Smooth muscle cell (in vitro differentiated cells): ENCODE measurements at regions not wholly inside any gene's neighbourhood (a gene's known extent, or its start where the extent isn't known, plus 50 kb on each side); places are given as distances from the start of the nearest gene placed in this dataset.

ENCODE experiments used
- DNase-seq: peaks from one replicate; lab custom pipeline; 2025; ENCODE audit not compliant: unreplicated experiment; lab: John Stamatoyannopoulos, UW
- H2AFZ ChIP-seq: fragments of 200-600 bp; sonication (generic); 2 replicates; pipeline ENCODE4 v1.6.0; 2016; ENCODE audit warnings: antibody characterized with exemption, low read depth, mild to moderate bottlenecking
- H3F3A ChIP-seq: fragments of 200-600 bp; sonication (generic); 2 replicates; pipeline ENCODE4 v1.6.0; 2017; ENCODE audit warnings: antibody characterized with exemption, low read depth
- H3K27ac ChIP-seq: fragments of 200-600 bp; sonication (generic); 2 replicates; pipeline ENCODE4 v1.5.1; 2016; ENCODE audit warnings: low read depth, mild to moderate bottlenecking
- H3K27me3 ChIP-seq: fragments of 200-600 bp; sonication (generic); 2 replicates; pipeline ENCODE4 v1.6.1; 2016; ENCODE audit warnings: low read depth, mild to moderate bottlenecking
- H3K36me3 ChIP-seq: fragments of 200-600 bp; sonication (generic); 2 replicates; pipeline ENCODE4 v1.5.1; 2016; ENCODE audit warnings: low read depth
- H3K4me1 ChIP-seq: fragments of 200-600 bp; sonication (generic); 2 replicates; pipeline ENCODE4 v1.5.1; 2016; ENCODE audit warnings: low read depth
- H3K4me2 ChIP-seq: fragments of 200-600 bp; sonication (generic); 2 replicates; pipeline ENCODE4 v1.6.0; 2016; ENCODE audit warnings: mild to moderate bottlenecking
- H3K4me3 ChIP-seq: fragments of 200-600 bp; sonication (generic); 2 replicates; pipeline ENCODE4 v1.5.1; 2016; ENCODE audit warnings: mild to moderate bottlenecking
- H3K79me2 ChIP-seq: fragments of 200-600 bp; sonication (generic); 2 replicates; pipeline ENCODE4 v1.6.0; 2016; ENCODE audit warnings: low read depth, mild to moderate bottlenecking
- H3K9ac ChIP-seq: fragments of 200-600 bp; sonication (generic); 2 replicates; pipeline ENCODE4 v1.6.0; 2016; ENCODE audit warnings: low read depth
- H3K9me3 ChIP-seq: fragments of 200-600 bp; sonication (generic); replicated peaks from 2 replicates; pipeline ENCODE4 v1.5.1; 2016; ENCODE audit warnings: low read depth
- H4K20me1 ChIP-seq: fragments of 200-600 bp; sonication (generic); 2 replicates; pipeline ENCODE4 v1.6.0; 2016; ENCODE audit warnings: low read depth
- WGBS: methylation state at CpG from one replicate; pipeline ENCODE4 v1.1.7; 2016; ENCODE audit warnings: low lambda C conversion rate; 5-methylcytosine and 5-hydroxymethylcytosine counted together
- TF ChIP-seq, protein P1 (sequence below): fragments of 200-600 bp; sonication (generic); IDR thresholded peaks from 2 replicates; pipeline ENCODE4 v1.5.1; 2017; ENCODE audit warnings: borderline replicate concordance, mild to moderate bottlenecking, antibody characterized with exemption; ENCODE audit not compliant: insufficient read depth, poor library complexity, severe bottlenecking

- Histone ChIP-seq H3K36me3 (no peaks in the 10 kb centered on the region), H4K20me1 (no peaks in the 10 kb centered on the region), H3K27ac (peak overlapping the region; percentile 85), H3K4me1 (peaks cover 15% of the 10 kb centered on the region), H3K4me3 (no peak overlapping the region), H3K4me2 (peak overlapping the region; percentile 53), H3K9me3 (no peaks in the 10 kb centered on the region), H2AFZ (peak overlapping the region; percentile 14), H3K9ac (peak overlapping the region; percentile 11), H3K79me2 (no peaks in the 10 kb centered on the region), H3K27me3 (no peaks in the 10 kb centered on the region), H3F3A (peaks cover 11% of the 10 kb centered on the region)
- TF ChIP-seq, protein P1, sequence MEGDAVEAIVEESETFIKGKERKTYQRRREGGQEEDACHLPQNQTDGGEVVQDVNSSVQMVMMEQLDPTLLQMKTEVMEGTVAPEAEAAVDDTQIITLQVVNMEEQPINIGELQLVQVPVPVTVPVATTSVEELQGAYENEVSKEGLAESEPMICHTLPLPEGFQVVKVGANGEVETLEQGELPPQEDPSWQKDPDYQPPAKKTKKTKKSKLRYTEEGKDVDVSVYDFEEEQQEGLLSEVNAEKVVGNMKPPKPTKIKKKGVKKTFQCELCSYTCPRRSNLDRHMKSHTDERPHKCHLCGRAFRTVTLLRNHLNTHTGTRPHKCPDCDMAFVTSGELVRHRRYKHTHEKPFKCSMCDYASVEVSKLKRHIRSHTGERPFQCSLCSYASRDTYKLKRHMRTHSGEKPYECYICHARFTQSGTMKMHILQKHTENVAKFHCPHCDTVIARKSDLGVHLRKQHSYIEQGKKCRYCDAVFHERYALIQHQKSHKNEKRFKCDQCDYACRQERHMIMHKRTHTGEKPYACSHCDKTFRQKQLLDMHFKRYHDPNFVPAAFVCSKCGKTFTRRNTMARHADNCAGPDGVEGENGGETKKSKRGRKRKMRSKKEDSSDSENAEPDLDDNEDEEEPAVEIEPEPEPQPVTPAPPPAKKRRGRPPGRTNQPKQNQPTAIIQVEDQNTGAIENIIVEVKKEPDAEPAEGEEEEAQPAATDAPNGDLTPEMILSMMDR, result no peak
- 50% methylated on average over 6 of the region's 6 CpGs for WGBS
- DNase-seq, result no peak
Observed at GRCh38 chr12:46492471-46493085, 120.0 kb upstream of the SLC38A2 start.

DNA sequence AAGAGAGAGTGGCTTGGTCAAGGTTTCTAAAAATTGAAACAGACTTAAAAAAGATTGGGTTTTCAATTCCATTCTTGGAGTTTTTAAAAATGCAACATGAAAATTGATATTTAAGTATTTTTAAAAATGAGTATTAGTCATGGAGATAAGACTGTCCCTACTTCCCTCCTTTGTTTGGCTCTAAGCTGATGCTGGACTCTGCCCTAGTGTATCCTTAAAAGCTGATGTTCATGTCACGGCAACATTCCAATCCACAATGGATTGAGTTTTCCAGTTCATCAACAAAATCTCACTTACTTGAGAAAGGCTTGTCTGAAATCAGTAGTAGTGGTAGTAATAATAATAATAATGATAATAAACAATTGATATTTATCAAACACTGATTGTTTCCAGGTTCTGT is 119.0 kb upstream of the SLC38A2 start:
- Histone ChIP-seq H3K4me2 (peak overlapping the region; percentile 36), H3F3A (peaks cover 11% of the 10 kb centered on the region), H3K36me3 (no peaks in the 10 kb centered on the region), H3K9me3 (no peaks in the 10 kb centered on the region), H3K27ac (peak overlapping the region; percentile 85), H3K9ac (no peak overlapping the region), H3K79me2 (no peaks in the 10 kb centered on the region), H2AFZ (no peak overlapping the region), H3K27me3 (no peaks in the 10 kb centered on the region), H3K4me1 (peaks cover 15% of the 10 kb centered on the region), H3K4me3 (no peak overlapping the region), H4K20me1 (no peaks in the 10 kb centered on the region)
- WGBS, result 94% methylated on average over 1 of the region's 1 CpG
- TF ChIP-seq, protein P1, result no peak
- DNase-seq, result no peak

- H2AFZ ChIP-seq, result no peak overlapping the region
- H3K4me2 ChIP-seq, result no peak overlapping the region
- H3K4me1 ChIP-seq, result peaks cover 15% of the 10 kb centered on the region
- H3K27me3 ChIP-seq, result no peaks in the 10 kb centered on the region
- H3K9me3 ChIP-seq, result no peaks in the 10 kb centered on the region
- H3K79me2 ChIP-seq, result no peaks in the 10 kb centered on the region
- no peaks in the 10 kb centered on the region for H4K20me1 ChIP-seq
- H3K4me3 ChIP-seq, result no peak overlapping the region
- TF ChIP-seq, protein P1, result no peak
- DNase-seq, result no peak
- 69% methylated on average over 1 of the region's 1 CpG for WGBS
- H3F3A ChIP-seq, result peaks cover 11% of the 10 kb centered on the region
- no peaks in the 10 kb centered on the region for H3K36me3 ChIP-seq
- no peak overlapping the region for H3K27ac ChIP-seq
- no peak overlapping the region for H3K9ac ChIP-seq
Observed at GRCh38 chr12:46490635-46491034, 118.1 kb upstream of the SLC38A2 start.

DNA sequence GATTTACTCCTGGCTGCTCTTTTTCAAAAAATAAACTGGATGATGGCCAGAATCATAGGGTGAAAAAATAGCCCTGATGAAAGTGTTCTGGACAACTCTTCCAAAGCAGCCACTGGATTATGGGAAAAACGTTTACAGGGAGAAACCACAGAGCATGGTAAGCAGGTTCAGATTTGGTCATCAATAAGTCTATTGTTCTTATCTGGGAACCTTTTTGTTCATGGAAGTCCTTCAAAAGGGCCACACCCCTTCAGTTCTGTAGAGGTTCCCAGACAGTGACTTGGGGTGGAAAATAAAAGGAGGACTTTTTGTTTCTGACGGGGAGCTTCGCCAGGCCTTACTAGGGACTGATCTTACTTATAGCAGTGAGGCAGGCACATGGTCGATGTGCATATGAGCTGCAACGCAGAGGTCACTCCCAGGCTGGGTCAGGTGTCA is 117.4 kb upstream of the SLC38A2 start:
- DNase-seq, result no peak
- no peaks in the 10 kb centered on the region for H3K27me3 ChIP-seq
- peaks cover 11% of the 10 kb centered on the region for H3F3A ChIP-seq
- 83% methylated on average over 5 of the region's 5 CpGs for WGBS
- no peaks in the 10 kb centered on the region for H3K9me3 ChIP-seq
- TF ChIP-seq, protein P1, result no peak
- H3K4me1 ChIP-seq, result peaks cover 15% of the 10 kb centered on the region
- H3K27ac ChIP-seq, result peak overlapping the region; percentile 17
- no peaks in the 10 kb centered on the region for H3K79me2 ChIP-seq
- no peak overlapping the region for H3K9ac ChIP-seq
- no peak overlapping the region for H3K4me3 ChIP-seq
- no peaks in the 10 kb centered on the region for H3K36me3 ChIP-seq
- no peak overlapping the region for H3K4me2 ChIP-seq
- H2AFZ ChIP-seq, result no peak overlapping the region
- no peaks in the 10 kb centered on the region for H4K20me1 ChIP-seq
